ENCODE measurements at regions not wholly inside any gene's neighbourhood (a gene's known extent, or its start where the extent isn't known, plus 50 kb on each side); places are given as distances from the start of the nearest gene placed in this dataset.

GRCh38 chr2:221818616-221819320, 246.7 kb upstream of the EPHA4 start:
- TF ChIP-seq TEAD4 (IDR thresholded peaks at IDR 0.05) = no peak
- TF ChIP-seq EGR1 (IDR thresholded peaks at IDR 0.05) = no peak
- no peak for TF ChIP-seq MAX (IDR thresholded peaks at IDR 0.05)
- no peak for TF ChIP-seq FOXM1 (IDR thresholded peaks at IDR 0.05; ENCODE audit: borderline replicate concordance, low read depth)
- no peak for TF ChIP-seq REST (IDR thresholded peaks at IDR 0.05; ENCODE audit: low read depth)
- TF ChIP-seq EP300 (IDR thresholded peaks at IDR 0.05; ENCODE audit: borderline replicate concordance) = no peak
- no peak for TF ChIP-seq RAD21 (IDR thresholded peaks at IDR 0.05; ENCODE audit: low read depth)
- TF ChIP-seq CEBPB (IDR thresholded peaks at IDR 0.05) = no peak
- no peak for TF ChIP-seq TAF1 (IDR thresholded peaks at IDR 0.05; ENCODE audit: low read depth)
- no peak for TF ChIP-seq YY1 (IDR thresholded peaks at IDR 0.05; ENCODE audit: low read depth)
- TF ChIP-seq CREB1 (IDR thresholded peaks at IDR 0.05; ENCODE audit: low read depth) = no peak
- no peak for TF ChIP-seq NFIC (IDR thresholded peaks at IDR 0.05)
- no peak for TF ChIP-seq ZBTB7A (IDR thresholded peaks at IDR 0.05; ENCODE audit: low read depth)
- no peak for TF ChIP-seq TCF12 (IDR thresholded peaks at IDR 0.05; ENCODE audit: low read depth)

Measured in Ishikawa (cell line).